Uterus (tissue), 3 donors: ENCODE measurements at regions not wholly inside any gene's neighbourhood (a gene's known extent, or its start where the extent isn't known, plus 50 kb on each side); places are given as distances from the start of the nearest gene placed in this dataset.

Experiments used
- DNase-seq, 2 donors: peaks; one replicate each; pipeline ENCODE4 v3.0.0-alpha.2; 2019 to 2020
- H3K27ac ChIP-seq, 2 donors: fragments of 200-600 bp; sonication (generic); 1 replicate in 1 of 2; 2 replicates in 1 of 2; pipeline ENCODE4 v1.5.1; 2016 to 2018
- H3K27me3 ChIP-seq, 2 donors: fragments of 200-600 bp; sonication (generic); one replicate each; pipeline ENCODE4 v1.5.1; 2018 to 2019; ENCODE audit warnings: control low read depth in 1 of 2
- H3K36me3 ChIP-seq, 2 donors: fragments of 200-600 bp; sonication (generic); one replicate each; pipeline ENCODE4 v1.5.1; 2019; ENCODE audit warnings: control low read depth in 1 of 2
- H3K4me1 ChIP-seq, 2 donors: fragments of 200-600 bp; sonication (generic); one replicate each; pipeline ENCODE4 v1.5.1; 2018 to 2019; ENCODE audit warnings: control low read depth in 1 of 2
- H3K4me3 ChIP-seq, 2 donors: fragments of 200-600 bp; sonication (generic); 1 replicate in 1 of 2; 2 replicates in 1 of 2; pipeline ENCODE4 v1.5.1; 2018 to 2019; ENCODE audit warnings: mild to moderate bottlenecking in 1 of 2
- H3K9me3 ChIP-seq, 2 donors: fragments of 200-600 bp; sonication (generic); one replicate each; pipeline ENCODE4 v1.5.1; 2019; ENCODE audit warnings: control low read depth in 1 of 2
- POLR2A ChIP-seq, 2 donors: fragments of 450-650 bp; IDR thresholded peaks; one replicate each; pipeline ENCODE4 v1.6.1; 2016; ENCODE audit warnings: antibody characterized with exemption in 2 of 2, mild to moderate bottlenecking in 1 of 2, moderate library complexity in 1 of 2
- intact Hi-C: fragments of 100-400 bp; cut with DNase I; formaldehyde crosslinking; loops from one replicate; pipeline ENCODE4 v1.15.1; 2023; ENCODE audit warnings: low total_unique reads
- TF ChIP-seq, protein P1 (sequence below), 4 experiments: fragments of 200-600 bp in 2 of 4; fragments of 450-650 bp in 2 of 4; sonication (generic) in 2 of 4; IDR thresholded peaks; one replicate each; pipeline ENCODE4 v1.5.1; 2016 to 2019; ENCODE audit warnings: antibody characterized with exemption in 4 of 4, mild to moderate bottlenecking in 2 of 4, moderate library complexity in 1 of 4
- donor health status: DM: yes; HTN: yes; CAD: no.

DNA sequence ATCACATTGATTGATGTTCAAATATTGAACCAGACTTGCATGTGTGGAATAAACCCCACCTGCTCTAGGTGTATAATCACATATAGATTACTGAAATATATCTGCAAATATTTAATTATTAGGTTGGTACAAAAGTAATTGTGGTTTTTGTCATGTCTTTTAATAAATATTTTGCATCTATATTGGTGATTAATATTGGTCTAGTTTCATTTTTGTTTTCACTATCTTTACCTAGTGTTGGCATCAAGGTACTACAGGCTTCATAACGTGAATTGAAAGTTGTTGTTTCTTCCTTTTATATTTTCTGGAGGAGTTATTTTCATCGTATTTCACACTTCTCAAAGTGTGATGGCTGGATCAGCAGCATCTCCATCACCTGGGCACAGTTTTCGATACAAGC is 740.0 kb upstream of the TMEM132C start:
- no peaks in the 10 kb centered on the region for H3K9me3 ChIP-seq
- H3K4me1 ChIP-seq: no peaks in the 10 kb centered on the region
- intact Hi-C loops: no loop called here
- no peak overlapping the region for H3K27ac ChIP-seq
- no peaks in the 10 kb centered on the region for H3K27me3 ChIP-seq
- TF ChIP-seq, protein P1, sequence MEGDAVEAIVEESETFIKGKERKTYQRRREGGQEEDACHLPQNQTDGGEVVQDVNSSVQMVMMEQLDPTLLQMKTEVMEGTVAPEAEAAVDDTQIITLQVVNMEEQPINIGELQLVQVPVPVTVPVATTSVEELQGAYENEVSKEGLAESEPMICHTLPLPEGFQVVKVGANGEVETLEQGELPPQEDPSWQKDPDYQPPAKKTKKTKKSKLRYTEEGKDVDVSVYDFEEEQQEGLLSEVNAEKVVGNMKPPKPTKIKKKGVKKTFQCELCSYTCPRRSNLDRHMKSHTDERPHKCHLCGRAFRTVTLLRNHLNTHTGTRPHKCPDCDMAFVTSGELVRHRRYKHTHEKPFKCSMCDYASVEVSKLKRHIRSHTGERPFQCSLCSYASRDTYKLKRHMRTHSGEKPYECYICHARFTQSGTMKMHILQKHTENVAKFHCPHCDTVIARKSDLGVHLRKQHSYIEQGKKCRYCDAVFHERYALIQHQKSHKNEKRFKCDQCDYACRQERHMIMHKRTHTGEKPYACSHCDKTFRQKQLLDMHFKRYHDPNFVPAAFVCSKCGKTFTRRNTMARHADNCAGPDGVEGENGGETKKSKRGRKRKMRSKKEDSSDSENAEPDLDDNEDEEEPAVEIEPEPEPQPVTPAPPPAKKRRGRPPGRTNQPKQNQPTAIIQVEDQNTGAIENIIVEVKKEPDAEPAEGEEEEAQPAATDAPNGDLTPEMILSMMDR (IDR thresholded peaks at IDR 0.05): no peak
- TF ChIP-seq POLR2A (IDR thresholded peaks at IDR 0.05): no peak
- H3K4me3 ChIP-seq: no peak overlapping the region
- H3K36me3 ChIP-seq: no peaks in the 10 kb centered on the region
- no peak for DNase-seq

DNA sequence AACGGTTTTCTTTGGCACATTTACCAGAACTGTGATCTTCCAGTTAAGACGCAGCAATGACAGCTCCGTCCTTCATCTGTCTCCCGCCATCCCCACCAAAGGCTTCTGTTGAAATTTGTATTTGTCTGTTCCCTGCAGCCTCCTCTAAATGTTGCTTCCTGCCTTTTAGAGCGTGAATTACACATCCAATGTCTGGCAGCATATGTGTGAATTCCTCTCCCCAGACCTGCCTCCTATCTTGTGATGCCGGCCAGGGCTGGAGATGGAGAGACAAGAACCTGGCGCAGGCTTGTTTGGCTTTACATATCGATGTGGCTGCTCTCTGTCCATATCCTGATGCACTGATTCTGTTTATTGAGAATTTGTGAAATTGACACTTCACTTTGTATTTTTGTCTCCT is 738.4 kb upstream of the TMEM132C start:
- TF ChIP-seq POLR2A (IDR thresholded peaks at IDR 0.05): no peak
- TF ChIP-seq, protein P1 (IDR thresholded peaks at IDR 0.05): no peak
- DNase-seq: no peak
- H3K36me3 ChIP-seq: no peaks in the 10 kb centered on the region
- intact Hi-C loops: no loop called here
- H3K27ac ChIP-seq: no peak overlapping the region
- H3K4me1 ChIP-seq: no peaks in the 10 kb centered on the region
- H3K4me3 ChIP-seq: no peak overlapping the region
- H3K9me3 ChIP-seq: no peaks in the 10 kb centered on the region
- H3K27me3 ChIP-seq: no peaks in the 10 kb centered on the region

- TF ChIP-seq, protein P1 (IDR thresholded peaks at IDR 0.05): no peak
- TF ChIP-seq POLR2A (IDR thresholded peaks at IDR 0.05): no peak
- intact Hi-C loops: no loop called here
These were observed 735.4 kb upstream of the TMEM132C start for GRCh38 chr12:127531542-127531941.

GRCh38 chr12:127533353-127533752 is 733.6 kb upstream of the TMEM132C start:
- intact Hi-C loops: no loop called here

More at GRCh38 chr12:127531542-127531941, 735.4 kb upstream of the TMEM132C start:
- Histone ChIP-seq H3K27ac (no peak overlapping the region), H3K9me3 (no peaks in the 10 kb centered on the region), H3K4me3 (no peak overlapping the region), H3K4me1 (no peaks in the 10 kb centered on the region), H3K36me3 (no peaks in the 10 kb centered on the region), H3K27me3 (no peaks in the 10 kb centered on the region)
- no peak for DNase-seq

GRCh38 chr12:127536833-127537428 is 730.0 kb upstream of the TMEM132C start:
- Histone ChIP-seq H3K36me3 (no peaks in the 10 kb centered on the region), H3K27ac (no peak overlapping the region), H3K4me1 (no peaks in the 10 kb centered on the region), H3K27me3 (no peaks in the 10 kb centered on the region), H3K9me3 (no peaks in the 10 kb centered on the region), H3K4me3 (no peak overlapping the region)
- no peak for DNase-seq
- TF ChIP-seq, protein P1 (IDR thresholded peaks at IDR 0.05): no peak
- no peak for TF ChIP-seq POLR2A (IDR thresholded peaks at IDR 0.05)
- intact Hi-C loops: no loop called here

More at GRCh38 chr12:127533353-127533752, 733.6 kb upstream of the TMEM132C start:
- H3K4me3 ChIP-seq: no peak overlapping the region
- no peak for DNase-seq
- no peak overlapping the region for H3K27ac ChIP-seq
- no peaks in the 10 kb centered on the region for H3K9me3 ChIP-seq
- H3K27me3 ChIP-seq: no peaks in the 10 kb centered on the region
- no peaks in the 10 kb centered on the region for H3K36me3 ChIP-seq
- TF ChIP-seq, protein P1 (IDR thresholded peaks at IDR 0.05): no peak
- no peak for TF ChIP-seq POLR2A (IDR thresholded peaks at IDR 0.05)
- no peaks in the 10 kb centered on the region for H3K4me1 ChIP-seq
